Coronary artery (tissue), 2 donors: ENCODE measurements at regions not wholly inside any gene's neighbourhood (a gene's known extent, or its start where the extent isn't known, plus 50 kb on each side); places are given as distances from the start of the nearest gene placed in this dataset.

Experiments
- DNase-seq: peaks from one replicate; pipeline ENCODE4 v3.0.0-alpha.2; 2017; ENCODE audit warnings: low spot score
- H3K27ac ChIP-seq, 2 donors: fragments of 200-600 bp; sonication (generic); one replicate each; pipeline ENCODE4 v1.5.1; 2016 to 2019
- H3K4me3 ChIP-seq: fragments of 200-600 bp; sonication (generic); 2 replicates; pipeline ENCODE4 v1.5.1; 2016; ENCODE audit warnings: mild to moderate bottlenecking, moderate library complexity
- CTCF ChIP-seq: fragments of 200-600 bp; sonication (generic); IDR thresholded peaks from one replicate; pipeline ENCODE4 v1.5.1; 2019; ENCODE audit warnings: antibody characterized with exemption

GRCh38 chr17:77698903-77699623, 259.4 kb upstream of the TNRC6C start:
- no peak for TF ChIP-seq CTCF
- Histone ChIP-seq H3K27ac (no peak overlapping the region), H3K4me3 (no peak overlapping the region)
- DNase-seq: peak; percentile 58

- H3K27ac ChIP-seq: no peak overlapping the region
- no peak for TF ChIP-seq CTCF
- DNase-seq: peak; percentile 67
- no peak overlapping the region for H3K4me3 ChIP-seq
Observed at GRCh38 chr17:77700165-77700881, 258.2 kb upstream of the TNRC6C start.

- H3K4me3 ChIP-seq: no peak overlapping the region
Observed at GRCh38 chr17:77701996-77702395, 256.5 kb upstream of the TNRC6C start.

GRCh38 chr17:77704048-77704815, 254.3 kb upstream of the TNRC6C start:
- no peak for TF ChIP-seq CTCF
- no peak overlapping the region for H3K4me3 ChIP-seq
- H3K27ac ChIP-seq: no peak overlapping the region
- peak; percentile 41 for DNase-seq

More at GRCh38 chr17:77701996-77702395, 256.5 kb upstream of the TNRC6C start:
- peak; percentile 52 for DNase-seq
- no peak for TF ChIP-seq CTCF
- no peak overlapping the region for H3K27ac ChIP-seq

- H3K27ac ChIP-seq: no peak overlapping the region
- DNase-seq: peak; percentile 31
- no peak for TF ChIP-seq CTCF
- H3K4me3 ChIP-seq: no peak overlapping the region
Observed at GRCh38 chr17:77706938-77707337, 251.6 kb upstream of the TNRC6C start.

GRCh38 chr17:77707546-77707945, 251.0 kb upstream of the TNRC6C start:
- Histone ChIP-seq H3K27ac (no peak overlapping the region), H3K4me3 (no peak overlapping the region)
- DNase-seq: peak; percentile 38
- TF ChIP-seq CTCF: no peak
